ENCODE measurements at regions not wholly inside any gene's neighbourhood (a gene's known extent, or its start where the extent isn't known, plus 50 kb on each side); places are given as distances from the start of the nearest gene placed in this dataset.

- no peak for DNase-seq (ENCODE audit: low read depth)
Observed at GRCh38 chr18:40937386-40937785, 1017.6 kb upstream of the PIK3C3 start.

GRCh38 chr18:40935423-40935822 is 1019.6 kb upstream of the PIK3C3 start:
- no peak for DNase-seq (ENCODE audit: low read depth)
- in situ Hi-C loops (cut with HindIII; ENCODE audit: low pct_unique_long_range_greater_than_20kb, low sequenced_read_pairs), result no loop called here

More at GRCh38 chr18:40937386-40937785, 1017.6 kb upstream of the PIK3C3 start:
- in situ Hi-C loops (cut with HindIII; ENCODE audit: low pct_unique_long_range_greater_than_20kb, low sequenced_read_pairs), result no loop called here

GRCh38 chr18:40932862-40933261 is 1022.2 kb upstream of the PIK3C3 start:
- no peak for DNase-seq (ENCODE audit: low read depth)
- in situ Hi-C loops (cut with HindIII; ENCODE audit: low pct_unique_long_range_greater_than_20kb, low sequenced_read_pairs), result no loop called here

- no peak for DNase-seq (ENCODE audit: low read depth)
- in situ Hi-C loops (cut with HindIII; ENCODE audit: low pct_unique_long_range_greater_than_20kb, low sequenced_read_pairs), result no loop called here
Observed at GRCh38 chr18:40930211-40930882, 1024.7 kb upstream of the PIK3C3 start.

- in situ Hi-C loops (cut with HindIII; ENCODE audit: low pct_unique_long_range_greater_than_20kb, low sequenced_read_pairs), result no loop called here
Observed at GRCh38 chr18:40929399-40929798, 1025.6 kb upstream of the PIK3C3 start.

GRCh38 chr18:40926679-40927078 is 1028.4 kb upstream of the PIK3C3 start:
- DNase-seq (ENCODE audit: low read depth), result no peak
- in situ Hi-C loops (cut with HindIII; ENCODE audit: low pct_unique_long_range_greater_than_20kb, low sequenced_read_pairs), result no loop called here

More at GRCh38 chr18:40929399-40929798, 1025.6 kb upstream of the PIK3C3 start:
- no peak for DNase-seq (ENCODE audit: low read depth)

GRCh38 chr18:40925071-40925541 is 1029.9 kb upstream of the PIK3C3 start:
- in situ Hi-C loops (cut with HindIII; ENCODE audit: low pct_unique_long_range_greater_than_20kb, low sequenced_read_pairs), result no loop called here

GRCh38 chr18:40921845-40922629 is 1033.0 kb upstream of the PIK3C3 start:
- in situ Hi-C loops (cut with HindIII; ENCODE audit: low pct_unique_long_range_greater_than_20kb, low sequenced_read_pairs), result no loop called here
- no peak for DNase-seq (ENCODE audit: low read depth)

More at GRCh38 chr18:40925071-40925541, 1029.9 kb upstream of the PIK3C3 start:
- no peak for DNase-seq (ENCODE audit: low read depth)

- no peak for DNase-seq (ENCODE audit: low read depth)
Observed at GRCh38 chr18:40917056-40917455, 1038.0 kb upstream of the PIK3C3 start.

GRCh38 chr18:40915724-40916123 is 1039.3 kb upstream of the PIK3C3 start:
- in situ Hi-C loops (cut with HindIII; ENCODE audit: low pct_unique_long_range_greater_than_20kb, low sequenced_read_pairs), result no loop called here
- DNase-seq (ENCODE audit: low read depth), result no peak

More at GRCh38 chr18:40917056-40917455, 1038.0 kb upstream of the PIK3C3 start:
- in situ Hi-C loops (cut with HindIII; ENCODE audit: low pct_unique_long_range_greater_than_20kb, low sequenced_read_pairs), result no loop called here

GRCh38 chr18:40911582-40912254 is 1043.3 kb upstream of the PIK3C3 start:
- in situ Hi-C loops (cut with HindIII; ENCODE audit: low pct_unique_long_range_greater_than_20kb, low sequenced_read_pairs), result no loop called here
- no peak for DNase-seq (ENCODE audit: low read depth)

- in situ Hi-C loops (cut with HindIII; ENCODE audit: low pct_unique_long_range_greater_than_20kb, low sequenced_read_pairs), result no loop called here
Observed at GRCh38 chr18:40911041-40911440, 1044.0 kb upstream of the PIK3C3 start.

GRCh38 chr18:40907842-40908241 is 1047.2 kb upstream of the PIK3C3 start:
- in situ Hi-C loops (cut with HindIII; ENCODE audit: low pct_unique_long_range_greater_than_20kb, low sequenced_read_pairs), result no loop called here
- DNase-seq (ENCODE audit: low read depth), result no peak

More at GRCh38 chr18:40911041-40911440, 1044.0 kb upstream of the PIK3C3 start:
- DNase-seq (ENCODE audit: low read depth), result no peak

GRCh38 chr18:40904295-40904694 is 1050.7 kb upstream of the PIK3C3 start:
- in situ Hi-C loops (cut with HindIII; ENCODE audit: low pct_unique_long_range_greater_than_20kb, low sequenced_read_pairs), result no loop called here
- DNase-seq (ENCODE audit: low read depth), result no peak

- in situ Hi-C loops (cut with HindIII; ENCODE audit: low pct_unique_long_range_greater_than_20kb, low sequenced_read_pairs), result no loop called here
- peak; percentile 1 for DNase-seq (ENCODE audit: low read depth)
Observed at GRCh38 chr18:40902436-40902835, 1052.6 kb upstream of the PIK3C3 start.

- in situ Hi-C loops (cut with HindIII; ENCODE audit: low pct_unique_long_range_greater_than_20kb, low sequenced_read_pairs), result no loop called here
- no peak for DNase-seq (ENCODE audit: low read depth)
Observed at GRCh38 chr18:40897884-40898283, 1057.2 kb upstream of the PIK3C3 start.

GRCh38 chr18:40883271-40883670 is 1071.8 kb upstream of the PIK3C3 start:
- in situ Hi-C loops (cut with HindIII; ENCODE audit: low pct_unique_long_range_greater_than_20kb, low sequenced_read_pairs), result no loop called here
- no peak for DNase-seq (ENCODE audit: low read depth)

GRCh38 chr18:40882468-40882867 is 1072.6 kb upstream of the PIK3C3 start:
- no peak for DNase-seq (ENCODE audit: low read depth)
- in situ Hi-C loops (cut with HindIII; ENCODE audit: low pct_unique_long_range_greater_than_20kb, low sequenced_read_pairs), result no loop called here

GRCh38 chr18:40878371-40878770 is 1076.7 kb upstream of the PIK3C3 start:
- DNase-seq (ENCODE audit: low read depth), result no peak
- in situ Hi-C loops (cut with HindIII; ENCODE audit: low pct_unique_long_range_greater_than_20kb, low sequenced_read_pairs), result no loop called here

Data from Caki2 (cell line).